ENCODE measurements at regions not wholly inside any gene's neighbourhood (a gene's known extent, or its start where the extent isn't known, plus 50 kb on each side); places are given as distances from the start of the nearest gene placed in this dataset.

- Mint-ChIP-seq H3K4me3 (no peak overlapping the region), H3K27me3 (peaks cover under 1% of the 10 kb centered on the region), H3K4me1 (no peaks in the 10 kb centered on the region), H3K27ac (no peak overlapping the region), H3K9me3 (ENCODE audit: insufficient read depth) (no peaks in the 10 kb centered on the region)
- Histone ChIP-seq H3K9me3 (ENCODE audit: control extremely low read depth in 1 of 3, control insufficient read depth in 2 of 3, insufficient read depth in 1 of 3, low read length in 2 of 3) (no peaks in the 10 kb centered on the region), H3K4me2 (replicated peaks; ENCODE audit: low read depth, low read length, poor library complexity, severe bottlenecking) (no peak overlapping the region), H3K27me3 (replicated peaks in 1 of 4; ENCODE audit: control extremely low read depth in 1 of 4, control insufficient read depth in 3 of 4, insufficient read depth in 4 of 4, low read length in 3 of 4) (peaks cover 0 to 3% (median 0%) of the 10 kb centered on the region in 4 experiments), H2AFZ (ENCODE audit: insufficient read depth, low read depth, low read length, poor library complexity, severe bottlenecking) (no peak overlapping the region), H3K79me2 (ENCODE audit: control insufficient read depth, insufficient read depth, low read length) (no peaks in the 10 kb centered on the region), H3K9ac (ENCODE audit: low read length) (no peak overlapping the region), H3K4me1 (ENCODE audit: control insufficient read depth in 2 of 2, insufficient read depth in 2 of 2, low read length in 2 of 2) (no peaks in the 10 kb centered on the region), H3K36me3 (replicated peaks in 1 of 2; ENCODE audit: control extremely low read depth in 1 of 2, control insufficient read depth in 1 of 2, extremely low read depth in 1 of 2, insufficient read depth in 2 of 2, low read length in 1 of 2) (no peaks in the 10 kb centered on the region), H3K4me3 (ENCODE audit: control extremely low read depth in 1 of 5, extremely low read depth in 1 of 5, insufficient read depth in 1 of 5, low read depth in 2 of 5, low read length in 4 of 5) (no peak overlapping the region), H3K27ac (ENCODE audit: low read length in 2 of 2) (no peak overlapping the region), H4K20me1 (ENCODE audit: control insufficient read depth, insufficient read depth, low read length, poor library complexity, severe bottlenecking) (no peaks in the 10 kb centered on the region)
- ATAC-seq (ENCODE audit: low read depth), result no peak
- TF ChIP-seq CTCF (IDR thresholded peaks at IDR 0.05) (no peak), EZH2 (IDR thresholded peaks at IDR 0.05; ENCODE audit: borderline replicate concordance, insufficient read depth, low read depth, low read length, poor library complexity, severe bottlenecking) (no peak)
- no peak for DNase-seq
- intact Hi-C loops (cut with micrococcal nuclease), result no loop called here
- no CpG with 5 or more reads among the region's 2 CpGs for WGBS (ENCODE audit: insufficient coverage)
- ChIA-PET POLR2A (no interaction called here), CTCF (interaction anchor here (0.6 to 1.6 kb wide), 2 partner anchors 55 to 207 kb away, joined by 3 read pairs; no protein-coding TSS in a partner anchor)
These were observed 63.4 kb upstream of the TMEM164 start for GRCh38 chrX:109939498-109939897.

- H3K27me3 ChIP-seq (replicated peaks in 1 of 4; ENCODE audit: control extremely low read depth in 1 of 4, control insufficient read depth in 3 of 4, insufficient read depth in 4 of 4, low read length in 3 of 4), result peaks cover 0 to 3% (median 0%) of the 10 kb centered on the region in 4 experiments
- DNase-seq (no peak), ATAC-seq (ENCODE audit: low read depth) (no peak)
- H3K27ac ChIP-seq (ENCODE audit: low read length in 2 of 2), result no peak overlapping the region
- H2AFZ ChIP-seq (ENCODE audit: insufficient read depth, low read depth, low read length, poor library complexity, severe bottlenecking), result no peak overlapping the region
- H3K4me1 Mint-ChIP-seq, result no peaks in the 10 kb centered on the region
- H3K27me3 Mint-ChIP-seq, result no peaks in the 10 kb centered on the region
- H3K4me1 ChIP-seq (ENCODE audit: control insufficient read depth in 2 of 2, insufficient read depth in 2 of 2, low read length in 2 of 2), result no peaks in the 10 kb centered on the region
- intact Hi-C loops (cut with micrococcal nuclease), result no loop called here
- H3K9ac ChIP-seq (ENCODE audit: low read length), result no peak overlapping the region
- H3K4me3 ChIP-seq (ENCODE audit: control extremely low read depth in 1 of 5, extremely low read depth in 1 of 5, insufficient read depth in 1 of 5, low read depth in 2 of 5, low read length in 4 of 5), result no peak overlapping the region
- H3K9me3 ChIP-seq (ENCODE audit: control extremely low read depth in 1 of 3, control insufficient read depth in 2 of 3, insufficient read depth in 1 of 3, low read length in 2 of 3), result no peaks in the 10 kb centered on the region
- no peak overlapping the region for H3K4me2 ChIP-seq (replicated peaks; ENCODE audit: low read depth, low read length, poor library complexity, severe bottlenecking)
- H4K20me1 ChIP-seq (ENCODE audit: control insufficient read depth, insufficient read depth, low read length, poor library complexity, severe bottlenecking), result no peaks in the 10 kb centered on the region
- CTCF ChIA-PET, result interaction anchor here (1.6 kb wide), 1 partner anchor 206 kb away, joined by 3 read pairs; no protein-coding TSS in a partner anchor
- no peak overlapping the region for H3K4me3 Mint-ChIP-seq
- no peaks in the 10 kb centered on the region for H3K9me3 Mint-ChIP-seq (ENCODE audit: insufficient read depth)
- H3K79me2 ChIP-seq (ENCODE audit: control insufficient read depth, insufficient read depth, low read length), result no peaks in the 10 kb centered on the region
- no peak overlapping the region for H3K27ac Mint-ChIP-seq
- 100% methylated on average over 1 of the region's 2 CpGs for WGBS (ENCODE audit: insufficient coverage)
- POLR2A ChIA-PET, result no interaction called here
- TF ChIP-seq CTCF (IDR thresholded peaks at IDR 0.05) (no peak), EZH2 (IDR thresholded peaks at IDR 0.05; ENCODE audit: borderline replicate concordance, insufficient read depth, low read depth, low read length, poor library complexity, severe bottlenecking) (no peak)
- no peaks in the 10 kb centered on the region for H3K36me3 ChIP-seq (replicated peaks in 1 of 2; ENCODE audit: control extremely low read depth in 1 of 2, control insufficient read depth in 1 of 2, extremely low read depth in 1 of 2, insufficient read depth in 2 of 2, low read length in 1 of 2)
These were observed 62.5 kb upstream of the TMEM164 start for GRCh38 chrX:109940411-109940810.

All from B cell (primary cell).